ENCODE measurements at regions not wholly inside any gene's neighbourhood (a gene's known extent, or its start where the extent isn't known, plus 50 kb on each side); places are given as distances from the start of the nearest gene placed in this dataset.

- H3K4me3 ChIP-seq (ENCODE audit: low read depth, low read length) = no peak overlapping the region
These were observed 325.3 kb upstream of the TEX13C start for GRCh38 chrX:124994404-124994803.

GRCh38 chrX:125003746-125004446 is 315.8 kb upstream of the TEX13C start:
- TF ChIP-seq CTCF (IDR thresholded peaks at IDR 0.05; ENCODE audit: borderline replicate concordance, insufficient read depth, low read depth, low read length) = no peak
- no peak overlapping the region for H3K4me3 ChIP-seq (ENCODE audit: low read depth, low read length)

More at GRCh38 chrX:124994404-124994803, 325.3 kb upstream of the TEX13C start:
- TF ChIP-seq CTCF (IDR thresholded peaks at IDR 0.05; ENCODE audit: borderline replicate concordance, insufficient read depth, low read depth, low read length) = no peak

- no peak for TF ChIP-seq CTCF (IDR thresholded peaks at IDR 0.05; ENCODE audit: borderline replicate concordance, insufficient read depth, low read depth, low read length)
- H3K4me3 ChIP-seq (ENCODE audit: low read depth, low read length) = no peak overlapping the region
These were observed 314.9 kb upstream of the TEX13C start for GRCh38 chrX:125004799-125005198.

- H3K4me3 ChIP-seq (ENCODE audit: low read depth, low read length) = no peak overlapping the region
- TF ChIP-seq CTCF (IDR thresholded peaks at IDR 0.05; ENCODE audit: borderline replicate concordance, insufficient read depth, low read depth, low read length) = no peak
These were observed 313.8 kb upstream of the TEX13C start for GRCh38 chrX:125005863-125006262.

- H3K4me3 ChIP-seq (ENCODE audit: low read depth, low read length) = no peak overlapping the region
- no peak for TF ChIP-seq CTCF (IDR thresholded peaks at IDR 0.05; ENCODE audit: borderline replicate concordance, insufficient read depth, low read depth, low read length)
These were observed 313.0 kb upstream of the TEX13C start for GRCh38 chrX:125006704-125007103.

- no peak overlapping the region for H3K4me3 ChIP-seq (ENCODE audit: low read depth, low read length)
- TF ChIP-seq CTCF (IDR thresholded peaks at IDR 0.05; ENCODE audit: borderline replicate concordance, insufficient read depth, low read depth, low read length) = no peak
These were observed 307.1 kb upstream of the TEX13C start for GRCh38 chrX:125012585-125012984.

- no peak overlapping the region for H3K4me3 ChIP-seq (ENCODE audit: low read depth, low read length)
- no peak for TF ChIP-seq CTCF (IDR thresholded peaks at IDR 0.05; ENCODE audit: borderline replicate concordance, insufficient read depth, low read depth, low read length)
These were observed 290.5 kb upstream of the TEX13C start for GRCh38 chrX:125029131-125029530.

All from GM12875 (cell line).